Peyer's patch (tissue), 4 donors: ENCODE measurements at regions not wholly inside any gene's neighbourhood (a gene's known extent, or its start where the extent isn't known, plus 50 kb on each side); places are given as distances from the start of the nearest gene placed in this dataset.

Experiments
- DNase-seq, 3 donors: peaks; one replicate each; pipeline ENCODE4 v3.0.0-alpha.2; 2017 to 2019
- H3K27ac ChIP-seq, 4 donors: fragments of 200-600 bp; sonication (generic); one replicate each; pipeline ENCODE4 v1.5.1; 2016 to 2019
- H3K27me3 ChIP-seq, 2 donors: fragments of 200-600 bp; sonication (generic); one replicate each; pipeline ENCODE4 v1.5.1; 2019
- H3K36me3 ChIP-seq, 3 donors: fragments of 200-600 bp; sonication (generic); one replicate each; pipeline ENCODE4 v1.5.1; 2016 to 2019
- H3K4me1 ChIP-seq, 4 donors: fragments of 200-600 bp; sonication (generic); one replicate each; pipeline ENCODE4 v1.5.1; 2016 to 2019
- H3K4me3 ChIP-seq, 4 donors: fragments of 200-600 bp; sonication (generic); 1 replicate in 3 of 4; 2 replicates in 1 of 4; pipeline ENCODE4 v1.5.1; 2016 to 2019; ENCODE audit warnings: mild to moderate bottlenecking in 1 of 4
- H3K9me3 ChIP-seq, 4 donors: fragments of 200-600 bp; sonication (generic); one replicate each; pipeline ENCODE4 v1.5.1; 2016 to 2019; ENCODE audit warnings: mild to moderate bottlenecking in 1 of 4
- POLR2A ChIP-seq, 2 donors: fragments of 450-650 bp; IDR thresholded peaks; one replicate each; pipeline ENCODE4 v1.5.1; 2017; ENCODE audit warnings: antibody characterized with exemption in 2 of 2, mild to moderate bottlenecking in 2 of 2, moderate library complexity in 2 of 2
- TF ChIP-seq, protein P1 (sequence below), 6 experiments: fragments of 450-650 bp in 4 of 6; fragments of 200-600 bp in 2 of 6; sonication (generic) in 1 of 6; IDR thresholded peaks; one replicate each; pipeline ENCODE4 v1.5.1; 2017 to 2019; ENCODE audit warnings: antibody characterized with exemption in 6 of 6, mild to moderate bottlenecking in 3 of 6, moderate library complexity in 1 of 6

DNA sequence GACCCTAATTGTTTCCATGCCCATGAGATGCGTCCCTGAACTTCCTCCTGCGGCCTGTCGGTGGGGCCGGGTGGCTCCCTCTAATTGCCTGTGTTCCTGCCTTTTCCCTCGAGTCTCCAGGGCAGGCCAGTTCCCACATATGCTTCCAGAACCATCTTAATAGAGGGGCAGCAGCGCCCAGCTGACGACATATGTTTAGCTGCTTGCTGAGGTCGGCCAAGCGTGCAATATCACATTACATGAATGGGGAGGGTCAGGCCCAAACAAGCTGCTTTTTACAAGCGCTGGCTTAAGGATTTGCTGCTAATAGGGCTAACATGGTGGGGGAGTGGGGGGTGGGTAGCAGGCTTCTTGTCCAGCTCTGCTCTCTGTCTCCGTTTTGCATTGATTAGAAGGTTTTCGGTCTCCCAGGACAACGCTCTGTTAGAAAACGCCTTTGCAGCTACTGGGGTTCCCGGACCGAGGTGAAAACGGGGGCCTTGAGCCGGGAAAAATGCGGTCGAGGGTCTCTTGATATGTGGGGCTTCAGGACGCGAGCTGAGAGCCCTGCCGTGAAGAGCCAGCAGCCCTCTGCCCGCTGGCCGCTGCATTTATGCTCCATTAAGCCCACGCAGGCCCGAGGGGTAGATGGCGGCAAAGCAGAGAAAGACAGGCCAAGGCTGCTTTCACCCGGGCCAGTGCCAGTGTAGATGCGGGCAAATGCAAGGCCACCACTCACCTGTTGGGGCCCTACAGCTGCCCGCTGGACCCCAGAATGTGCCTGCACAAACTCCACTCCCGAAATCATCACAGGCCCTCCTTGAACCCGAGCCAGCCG lies 308.5 kb downstream of the BMP7 start:
- H3K27me3 ChIP-seq: no peaks in the 10 kb centered on the region
- H3K27ac ChIP-seq: no peak overlapping the region
- H3K9me3 ChIP-seq: no peaks in the 10 kb centered on the region
- no peak for DNase-seq
- H3K4me3 ChIP-seq: no peak overlapping the region
- no peaks in the 10 kb centered on the region for H3K4me1 ChIP-seq
- TF ChIP-seq POLR2A (IDR thresholded peaks at IDR 0.05): no peak
- TF ChIP-seq, protein P1, sequence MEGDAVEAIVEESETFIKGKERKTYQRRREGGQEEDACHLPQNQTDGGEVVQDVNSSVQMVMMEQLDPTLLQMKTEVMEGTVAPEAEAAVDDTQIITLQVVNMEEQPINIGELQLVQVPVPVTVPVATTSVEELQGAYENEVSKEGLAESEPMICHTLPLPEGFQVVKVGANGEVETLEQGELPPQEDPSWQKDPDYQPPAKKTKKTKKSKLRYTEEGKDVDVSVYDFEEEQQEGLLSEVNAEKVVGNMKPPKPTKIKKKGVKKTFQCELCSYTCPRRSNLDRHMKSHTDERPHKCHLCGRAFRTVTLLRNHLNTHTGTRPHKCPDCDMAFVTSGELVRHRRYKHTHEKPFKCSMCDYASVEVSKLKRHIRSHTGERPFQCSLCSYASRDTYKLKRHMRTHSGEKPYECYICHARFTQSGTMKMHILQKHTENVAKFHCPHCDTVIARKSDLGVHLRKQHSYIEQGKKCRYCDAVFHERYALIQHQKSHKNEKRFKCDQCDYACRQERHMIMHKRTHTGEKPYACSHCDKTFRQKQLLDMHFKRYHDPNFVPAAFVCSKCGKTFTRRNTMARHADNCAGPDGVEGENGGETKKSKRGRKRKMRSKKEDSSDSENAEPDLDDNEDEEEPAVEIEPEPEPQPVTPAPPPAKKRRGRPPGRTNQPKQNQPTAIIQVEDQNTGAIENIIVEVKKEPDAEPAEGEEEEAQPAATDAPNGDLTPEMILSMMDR (IDR thresholded peaks at IDR 0.05): no peak
- H3K36me3 ChIP-seq: no peaks in the 10 kb centered on the region

GRCh38 chr20:56964901-56965300 lies 301.5 kb downstream of the BMP7 start:
- Histone ChIP-seq H3K27me3 (no peaks in the 10 kb centered on the region), H3K27ac (no peak overlapping the region), H3K36me3 (no peaks in the 10 kb centered on the region), H3K9me3 (no peaks in the 10 kb centered on the region), H3K4me3 (no peak overlapping the region), H3K4me1 (no peaks in the 10 kb centered on the region)
- TF ChIP-seq POLR2A (IDR thresholded peaks at IDR 0.05): no peak
- TF ChIP-seq, protein P1 (IDR thresholded peaks at IDR 0.05): no peak
- DNase-seq: no peak

DNA sequence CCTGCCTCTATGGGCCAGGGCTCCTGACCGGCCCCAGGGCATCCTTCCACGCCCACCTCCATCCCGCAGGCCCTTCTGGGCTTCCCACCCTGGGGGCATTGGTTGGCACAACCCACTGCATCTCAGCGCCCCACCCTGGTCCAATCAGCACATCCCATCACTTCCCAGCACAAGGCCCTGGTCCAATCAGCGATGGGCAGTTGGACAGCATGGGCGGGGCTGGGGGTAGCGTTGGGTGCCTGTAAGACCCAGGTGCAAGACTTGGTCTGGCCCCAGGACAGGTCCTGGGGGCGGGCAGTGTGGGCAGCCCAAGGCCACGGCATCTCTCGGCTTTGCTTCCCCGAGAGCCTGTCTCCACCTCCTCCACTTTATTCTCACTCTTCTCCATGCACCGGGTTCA lies 298.5 kb downstream of the BMP7 start:
- H3K4me1 ChIP-seq: no peaks in the 10 kb centered on the region

GRCh38 chr20:56968376-56969048 lies 297.9 kb downstream of the BMP7 start:
- Histone ChIP-seq H3K9me3 (no peaks in the 10 kb centered on the region), H3K27me3 (no peaks in the 10 kb centered on the region), H3K36me3 (no peaks in the 10 kb centered on the region), H3K4me3 (no peak overlapping the region), H3K4me1 (no peaks in the 10 kb centered on the region), H3K27ac (no peak overlapping the region)
- TF ChIP-seq POLR2A (IDR thresholded peaks at IDR 0.05): no peak
- TF ChIP-seq, protein P1 (IDR thresholded peaks at IDR 0.05): no peak
- no peak for DNase-seq

More for the DNA sequence above, 298.5 kb downstream of the BMP7 start:
- Histone ChIP-seq H3K9me3 (no peaks in the 10 kb centered on the region), H3K27me3 (no peaks in the 10 kb centered on the region), H3K27ac (no peak overlapping the region), H3K4me3 (no peak overlapping the region), H3K36me3 (no peaks in the 10 kb centered on the region)
- DNase-seq: no peak
- no peak for TF ChIP-seq POLR2A (IDR thresholded peaks at IDR 0.05)
- TF ChIP-seq, protein P1 (IDR thresholded peaks at IDR 0.05): no peak

GRCh38 chr20:56974499-56975250 lies 291.8 kb downstream of the BMP7 start:
- DNase-seq: no peak

More at GRCh38 chr20:56974499-56975250, 291.8 kb downstream of the BMP7 start:
- Histone ChIP-seq H3K27ac (no peak overlapping the region), H3K36me3 (no peaks in the 10 kb centered on the region), H3K9me3 (no peaks in the 10 kb centered on the region), H3K4me1 (no peaks in the 10 kb centered on the region), H3K27me3 (no peaks in the 10 kb centered on the region), H3K4me3 (no peak overlapping the region)
- TF ChIP-seq POLR2A (IDR thresholded peaks at IDR 0.05): no peak
- TF ChIP-seq, protein P1 (IDR thresholded peaks at IDR 0.05): peak in 4 of 6 experiments; percentile 28 to 44 (median 34)
